H1 (cell line): ENCODE measurements at regions not wholly inside any gene's neighbourhood (a gene's known extent, or its start where the extent isn't known, plus 50 kb on each side); places are given as distances from the start of the nearest gene placed in this dataset.

Source experiments
- CTCF ChIA-PET: fragments of 300-600 bp; sonication (Branson Sonifier 250); formaldehyde crosslinking; loops from one replicate; lab custom pipeline; 2021; ENCODE audit not compliant: partially characterized antibody; lab: Charles Lee
- POLR2A ChIA-PET: fragments of 300-600 bp; sonication (Branson Sonifier 250); formaldehyde crosslinking; loops from one replicate; lab custom pipeline; 2021; ENCODE audit warnings: inconsistent platforms; ENCODE audit not compliant: partially characterized antibody; lab: Charles Lee
- DNase-seq, 2 experiments: peaks; one replicate each; pipeline versions ENCODE4 v3.0.0 to v3.0.0-alpha.2; 2010 to 2022; ENCODE audit warnings: low spot score in 2 of 2, low read depth in 1 of 2, mixed read lengths in 1 of 2
- FAIRE-seq: peaks from 2 replicates; lab custom pipeline; 2011; peaks lifted over from hg19 to GRCh38; lab: Jason Lieb, UNC
- H2AFZ ChIP-seq: 2 replicates; pipeline ENCODE4 v1.8.1; 2012; ENCODE audit warnings: low read length, inconsistent platforms
- H2AK5ac ChIP-seq: 2 replicates; pipeline ENCODE4 v1.6.1; 2013; ENCODE audit warnings: low read depth, low read length
- H2BK120ac ChIP-seq: replicated peaks from 2 replicates; pipeline ENCODE3; 2013; ENCODE audit warnings: low read depth, low read length, inconsistent platforms
- H2BK12ac ChIP-seq: 2 replicates; pipeline ENCODE4 v1.6.1; 2013; ENCODE audit warnings: low read depth, low read length
- H2BK15ac ChIP-seq: 2 replicates; pipeline ENCODE4 v1.6.1; 2013; ENCODE audit warnings: low read length
- H2BK20ac ChIP-seq: 2 replicates; pipeline ENCODE4 v1.6.1; 2013; ENCODE audit warnings: low read length
- H2BK5ac ChIP-seq: 2 replicates; pipeline ENCODE4 v1.6.1; 2013; ENCODE audit warnings: low read depth, low read length
- H3K14ac ChIP-seq: 2 replicates; pipeline ENCODE4 v1.6.1; 2013; ENCODE audit warnings: inconsistent platforms; ENCODE audit not compliant: insufficient read length
- H3K18ac ChIP-seq: 2 replicates; pipeline ENCODE4 v1.6.1; 2013; ENCODE audit warnings: low read length; ENCODE audit errors: extremely low read depth
- H3K23ac ChIP-seq: 2 replicates; pipeline ENCODE4 v1.6.1; 2013; ENCODE audit warnings: inconsistent platforms; ENCODE audit not compliant: insufficient read length
- H3K23me2 ChIP-seq: 2 replicates; pipeline ENCODE4 v1.6.1; 2013; ENCODE audit warnings: low read depth, low read length
- H3K27ac ChIP-seq: 2 replicates; pipeline ENCODE4 v1.6.1; 2011; ENCODE audit warnings: low read depth, low read length, inconsistent platforms
- H3K27me3 ChIP-seq, 4 experiments: replicated peaks in 1 of 4; 1 replicate in 1 of 4; 2 replicates in 3 of 4; pipeline versions ENCODE4 v1.6.1 to v1.8.1; 2011 to 2013; ENCODE audit warnings: low read length in 3 of 4, mild to moderate bottlenecking in 3 of 4, inconsistent platforms in 2 of 4, mixed read lengths in 2 of 4, moderate library complexity in 1 of 4; ENCODE audit not compliant: control insufficient read depth in 3 of 4, insufficient read depth in 3 of 4; ENCODE audit errors: extremely low read depth in 1 of 4
- H3K36me3 ChIP-seq, 4 experiments: 2 replicates each; pipeline versions ENCODE4 v1.6.1 to v1.8.1; 2011 to 2013; ENCODE audit warnings: mild to moderate bottlenecking in 4 of 4, low read length in 3 of 4, moderate library complexity in 2 of 4, control low read depth in 1 of 4, inconsistent platforms in 1 of 4; ENCODE audit not compliant: insufficient read depth in 4 of 4, control insufficient read depth in 2 of 4
- H3K4ac ChIP-seq: replicated peaks from 2 replicates; pipeline ENCODE3; 2013; ENCODE audit warnings: low read length, low read depth, mixed read lengths, inconsistent platforms; ENCODE audit not compliant: insufficient read length
- H3K4me1 ChIP-seq, 4 experiments: replicated peaks in 1 of 4; 1 replicate in 1 of 4; 2 replicates in 3 of 4; pipeline versions ENCODE4 v1.6.1 to v1.8.1; 2011 to 2013; ENCODE audit warnings: low read length in 3 of 4, inconsistent platforms in 2 of 4, mixed read lengths in 1 of 4; ENCODE audit not compliant: insufficient read depth in 4 of 4, control insufficient read depth in 3 of 4
- H3K4me2 ChIP-seq, 2 experiments: 2 replicates each; pipeline versions ENCODE4 v1.6.1 to v1.8.1; 2011 to 2013; ENCODE audit warnings: low read depth in 2 of 2, low read length in 2 of 2, control low read depth in 1 of 2, inconsistent platforms in 1 of 2, mild to moderate bottlenecking in 1 of 2; ENCODE audit not compliant: insufficient read depth in 1 of 2
- H3K4me3 ChIP-seq, 4 experiments: fragments of 200-600, 300-600 bp in 1 of 4; sonication (generic), shearing (Covaris generic), sonication (Bioruptor Twin) in 1 of 4; 2 replicates each; pipeline versions ENCODE4 v1.5.1 to v1.8.1; 2011 to 2016; ENCODE audit warnings: low read length in 4 of 4, low read depth in 3 of 4, control low read depth in 2 of 4, inconsistent platforms in 2 of 4, mild to moderate bottlenecking in 2 of 4, mixed read lengths in 1 of 4, moderate library complexity in 1 of 4; ENCODE audit not compliant: insufficient read depth in 2 of 4; ENCODE audit errors: extremely low read depth in 1 of 4
- H3K56ac ChIP-seq: replicated peaks from 2 replicates; pipeline ENCODE3; 2013; ENCODE audit warnings: low read depth, mild to moderate bottlenecking, mixed read lengths, low read length, inconsistent platforms; ENCODE audit not compliant: insufficient read length
- H3K79me1 ChIP-seq: 2 replicates; pipeline ENCODE4 v1.6.1; 2013; ENCODE audit warnings: low read depth, low read length, control low read depth
- H3K79me2 ChIP-seq, 2 experiments: 2 replicates each; pipeline versions ENCODE4 v1.6.1 to v1.8.1; 2012 to 2013; ENCODE audit warnings: low read length in 2 of 2, mild to moderate bottlenecking in 2 of 2, inconsistent platforms in 1 of 2; ENCODE audit not compliant: insufficient read depth in 2 of 2, control insufficient read depth in 1 of 2
- H3K9ac ChIP-seq, 4 experiments: replicated peaks in 1 of 4; 1 replicate in 1 of 4; 2 replicates in 3 of 4; pipeline versions ENCODE4 v1.6.1 to v1.8.1; 2011 to 2013; ENCODE audit warnings: low read depth in 3 of 4, low read length in 3 of 4, control low read depth in 2 of 4, mild to moderate bottlenecking in 2 of 4, moderate library complexity in 2 of 4, inconsistent platforms in 1 of 4; ENCODE audit errors: extremely low read depth in 1 of 4
- H3K9me3 ChIP-seq, 2 experiments: 2 replicates each; pipeline versions ENCODE4 v1.6.1 to v1.8.1; 2012 to 2013; ENCODE audit warnings: mild to moderate bottlenecking in 2 of 2, moderate library complexity in 2 of 2, control low read depth in 1 of 2, inconsistent platforms in 1 of 2, low read depth in 1 of 2, low read length in 1 of 2, mixed read lengths in 1 of 2; ENCODE audit not compliant: insufficient read depth in 2 of 2
- H4K20me1 ChIP-seq, 2 experiments: replicated peaks in 1 of 2; 2 replicates each; pipeline versions ENCODE3 to v1.8.1; 2011 to 2013; ENCODE audit warnings: inconsistent platforms in 2 of 2, low read length in 2 of 2, mild to moderate bottlenecking in 1 of 2; ENCODE audit not compliant: insufficient read depth in 2 of 2, control insufficient read depth in 1 of 2
- H4K5ac ChIP-seq: 2 replicates; pipeline ENCODE4 v1.6.1; 2013; ENCODE audit warnings: low read length, low read depth, mixed read lengths, inconsistent platforms; ENCODE audit not compliant: insufficient read length
- H4K8ac ChIP-seq: 2 replicates; pipeline ENCODE4 v1.8.0; 2013; ENCODE audit warnings: mild to moderate bottlenecking, moderate library complexity, low read length, inconsistent platforms; ENCODE audit not compliant: insufficient read depth; ENCODE audit errors: extremely low read depth
- H4K91ac ChIP-seq: replicated peaks from 2 replicates; pipeline ENCODE3; 2013; ENCODE audit warnings: low read length, mixed read lengths, inconsistent platforms; ENCODE audit not compliant: insufficient read length
- CHD1 ChIP-seq: IDR thresholded peaks from 2 replicates; pipeline ENCODE4 v1.6.1; 2012; ENCODE audit warnings: low read depth, low read length, improper control_type of control experiment
- SIN3A ChIP-seq, 2 experiments: IDR thresholded peaks in 1 of 2; conservative IDR thresholded peaks in 1 of 2; 2 replicates each; pipeline ENCODE4 v1.6.1; 2011 to 2012; ENCODE audit warnings: low read length in 2 of 2, improper control_type of control experiment in 1 of 2, low read depth in 1 of 2, mild to moderate bottlenecking in 1 of 2
- TCF12 ChIP-seq: IDR thresholded peaks from 2 replicates; pipeline ENCODE4 v1.6.1; 2011; ENCODE audit warnings: low read depth, mild to moderate bottlenecking, low read length
- WGBS, 2 experiments: shearing (Covaris generic) in 1 of 2; methylation state at CpG; one replicate each; pipeline versions ENCODE4 v1.1.6 to v1.1.7; 2013 to 2015; ENCODE audit warnings: low lambda C conversion rate in 2 of 2, mixed read lengths in 2 of 2, inconsistent platforms in 1 of 2, low coverage in 1 of 2, missing lambda C conversion rate in 1 of 2; ENCODE audit not compliant: insufficient replicate concordance in 2 of 2, insufficient coverage in 1 of 2, insufficient read length in 1 of 2; ENCODE audit errors: extremely low coverage in 1 of 2, missing lambda C conversion rate in 1 of 2; 5-methylcytosine and 5-hydroxymethylcytosine counted together

DNA sequence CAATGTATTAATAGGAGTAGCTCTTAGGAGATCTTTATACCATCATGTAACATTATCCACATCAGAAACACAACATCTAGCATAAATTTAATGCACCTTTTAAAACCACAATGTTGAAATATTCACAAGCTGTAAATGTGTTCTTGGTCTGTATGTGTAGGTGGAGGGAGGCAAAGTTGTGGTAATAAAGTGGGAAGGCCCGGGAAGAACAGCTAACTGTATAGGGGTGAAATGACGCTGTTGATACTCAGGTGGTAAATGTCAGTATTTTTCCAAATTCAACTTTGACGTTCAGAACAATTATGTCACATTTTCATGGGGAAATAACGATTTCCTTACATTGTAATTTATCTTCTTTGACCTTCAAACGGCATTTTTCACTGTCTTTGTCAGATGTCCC, 146.0 kb upstream of the STMND1 start:
- Histone ChIP-seq H3K9me3 (no peaks in the 10 kb centered on the region), H3K18ac (no peak overlapping the region), H3K4me1 (no peaks in the 10 kb centered on the region), H3K4me2 (no peak overlapping the region), H3K27ac (no peak overlapping the region), H2AK5ac (no peak overlapping the region), H4K91ac (no peak overlapping the region), H4K8ac (no peak overlapping the region), H2BK15ac (no peak overlapping the region), H4K20me1 (no peaks in the 10 kb centered on the region), H3K36me3 (no peaks in the 10 kb centered on the region), H3K4me3 (no peak overlapping the region), H2AFZ (no peak overlapping the region), H4K5ac (no peak overlapping the region), H3K27me3 (no peaks in the 10 kb centered on the region), H3K23ac (no peak overlapping the region), H3K79me2 (no peaks in the 10 kb centered on the region), H3K23me2 (no peaks in the 10 kb centered on the region), H3K79me1 (no peaks in the 10 kb centered on the region), H2BK5ac (no peak overlapping the region), H3K9ac (no peak overlapping the region), H2BK120ac (no peak overlapping the region), H3K56ac (no peak overlapping the region), H3K14ac (no peak overlapping the region), H2BK20ac (no peak overlapping the region), H2BK12ac (no peak overlapping the region), H3K4ac (no peak overlapping the region)
- WGBS, 2 experiments = 93% methylated on average over 5 of the region's 5 CpGs; no CpG with 5 or more reads in 1 of the 2 experiments
- ChIA-PET POLR2A (no interaction called here), CTCF (interaction anchor here (1.2 to 1.4 kb wide), 2 partner anchors 11 to 17 kb away, joined by 3 to 4 read pairs; no protein-coding TSS in a partner anchor)
- DNase-seq (no peak), FAIRE-seq (no peak)
- TF ChIP-seq TCF12 (no peak), CHD1 (no peak), SIN3A (conservative IDR thresholded peaks at IDR 0.05 in 1 of 2, IDR thresholded peaks at IDR 0.05 in 1 of 2; ENCODE audit: low read depth in 1 of 2, low read length in 2 of 2) (no peak)
